Right atrium auricular region (tissue), 2 donors: ENCODE measurements at regions not wholly inside any gene's neighbourhood (a gene's known extent, or its start where the extent isn't known, plus 50 kb on each side); places are given as distances from the start of the nearest gene placed in this dataset.

Source experiments
- DNase-seq: peaks from one replicate; pipeline ENCODE4 v3.0.0-alpha.2; 2019; ENCODE audit warnings: low spot score
- H3K27ac ChIP-seq, 2 donors: fragments of 200-600 bp; sonication (generic); 1 replicate in 1 of 2; 2 replicates in 1 of 2; pipeline ENCODE4 v1.5.1; 2016 to 2019
- H3K27me3 ChIP-seq, 2 donors: fragments of 200-600 bp; sonication (generic); one replicate each; pipeline versions ENCODE4 v1.5.1 to v1.6.0; 2017 to 2019
- H3K36me3 ChIP-seq: fragments of 200-600 bp; sonication (generic); one replicate; pipeline ENCODE4 v1.5.1; 2016
- H3K4me1 ChIP-seq, 2 donors: fragments of 200-600 bp; sonication (generic); one replicate each; pipeline versions ENCODE4 v1.5.1 to v1.6.0; 2017 to 2019
- H3K4me3 ChIP-seq, 2 donors: fragments of 200-600 bp; sonication (generic); 1 replicate in 1 of 2; 2 replicates in 1 of 2; pipeline ENCODE4 v1.5.1; 2017 to 2019; ENCODE audit warnings: mild to moderate bottlenecking in 1 of 2, moderate library complexity in 1 of 2
- H3K9me3 ChIP-seq, 2 donors: fragments of 200-600 bp; sonication (generic); one replicate each; pipeline ENCODE4 v1.5.1; 2019
- TF ChIP-seq, protein P1 (sequence below), 2 donors: fragments of 200-600 bp; sonication (generic); IDR thresholded peaks; one replicate each; pipeline ENCODE4 v1.5.1; 2019; ENCODE audit warnings: antibody characterized with exemption in 2 of 2

GRCh38 chr2:83757329-83757728 lies 701.8 kb downstream of the SUCLG1 start:
- Histone ChIP-seq H3K4me1 (no peaks in the 10 kb centered on the region), H3K9me3 (peaks cover 3 to 38% of the 10 kb centered on the region in 2 donors), H3K27ac (no peak overlapping the region), H3K36me3 (no peaks in the 10 kb centered on the region), H3K4me3 (no peak overlapping the region), H3K27me3 (no peaks in the 10 kb centered on the region)
- DNase-seq: no peak
- TF ChIP-seq, protein P1, sequence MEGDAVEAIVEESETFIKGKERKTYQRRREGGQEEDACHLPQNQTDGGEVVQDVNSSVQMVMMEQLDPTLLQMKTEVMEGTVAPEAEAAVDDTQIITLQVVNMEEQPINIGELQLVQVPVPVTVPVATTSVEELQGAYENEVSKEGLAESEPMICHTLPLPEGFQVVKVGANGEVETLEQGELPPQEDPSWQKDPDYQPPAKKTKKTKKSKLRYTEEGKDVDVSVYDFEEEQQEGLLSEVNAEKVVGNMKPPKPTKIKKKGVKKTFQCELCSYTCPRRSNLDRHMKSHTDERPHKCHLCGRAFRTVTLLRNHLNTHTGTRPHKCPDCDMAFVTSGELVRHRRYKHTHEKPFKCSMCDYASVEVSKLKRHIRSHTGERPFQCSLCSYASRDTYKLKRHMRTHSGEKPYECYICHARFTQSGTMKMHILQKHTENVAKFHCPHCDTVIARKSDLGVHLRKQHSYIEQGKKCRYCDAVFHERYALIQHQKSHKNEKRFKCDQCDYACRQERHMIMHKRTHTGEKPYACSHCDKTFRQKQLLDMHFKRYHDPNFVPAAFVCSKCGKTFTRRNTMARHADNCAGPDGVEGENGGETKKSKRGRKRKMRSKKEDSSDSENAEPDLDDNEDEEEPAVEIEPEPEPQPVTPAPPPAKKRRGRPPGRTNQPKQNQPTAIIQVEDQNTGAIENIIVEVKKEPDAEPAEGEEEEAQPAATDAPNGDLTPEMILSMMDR (IDR thresholded peaks at IDR 0.05): no peak

DNA sequence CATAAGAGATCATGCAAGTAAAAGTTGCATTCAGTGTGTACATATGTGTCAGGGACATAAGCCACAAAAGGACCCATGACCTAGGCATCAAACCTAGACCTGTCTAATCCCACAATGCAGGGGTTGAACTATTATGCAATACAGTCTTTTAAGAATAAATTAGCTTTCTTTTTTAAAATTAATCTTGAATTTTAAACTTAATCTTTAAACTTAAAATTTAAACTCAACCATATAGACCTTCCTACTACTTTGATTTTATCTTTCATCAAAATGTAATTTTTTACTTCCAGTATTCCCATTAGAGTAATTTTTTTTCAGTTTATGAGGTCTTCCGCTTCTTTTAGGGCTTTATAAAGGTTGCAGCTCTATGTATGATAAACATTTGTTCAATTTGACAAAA lies 702.9 kb downstream of the SUCLG1 start:
- Histone ChIP-seq H3K9me3 (peaks cover 3 to 31% of the 10 kb centered on the region in 2 donors), H3K4me3 (no peak overlapping the region), H3K27me3 (no peaks in the 10 kb centered on the region), H3K36me3 (no peaks in the 10 kb centered on the region), H3K27ac (no peak overlapping the region), H3K4me1 (no peaks in the 10 kb centered on the region)
- no peak for DNase-seq
- TF ChIP-seq, protein P1 (IDR thresholded peaks at IDR 0.05): no peak

DNA sequence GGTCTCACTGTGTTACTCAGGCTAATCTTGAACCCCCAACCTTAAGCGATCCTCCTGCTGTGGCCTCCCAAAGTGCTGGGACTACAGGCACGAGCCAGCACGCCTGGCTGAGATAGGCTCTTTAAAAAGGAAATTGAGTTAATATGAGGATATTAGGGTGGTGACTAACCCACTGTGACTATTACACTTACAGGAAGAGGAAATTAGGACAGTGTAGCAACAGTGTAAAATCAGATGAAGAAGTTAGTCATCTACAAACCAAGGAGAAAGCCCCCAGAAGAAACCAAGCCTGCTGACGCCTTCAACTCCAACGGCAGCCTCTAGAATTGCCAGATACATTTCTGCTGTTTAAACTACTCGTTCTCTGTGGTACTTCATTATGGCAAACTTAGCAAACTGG lies 711.9 kb downstream of the SUCLG1 start:
- no peak overlapping the region for H3K27ac ChIP-seq
- no peak overlapping the region for H3K4me3 ChIP-seq

GRCh38 chr2:83744855-83745254 lies 714.2 kb downstream of the SUCLG1 start:
- H3K36me3 ChIP-seq: no peaks in the 10 kb centered on the region
- no peaks in the 10 kb centered on the region for H3K4me1 ChIP-seq
- H3K9me3 ChIP-seq: no peaks in the 10 kb centered on the region
- no peaks in the 10 kb centered on the region for H3K27me3 ChIP-seq
- H3K27ac ChIP-seq: no peak overlapping the region
- H3K4me3 ChIP-seq: no peak overlapping the region
- TF ChIP-seq, protein P1 (IDR thresholded peaks at IDR 0.05): no peak
- no peak for DNase-seq

More for the DNA sequence above, 711.9 kb downstream of the SUCLG1 start:
- Histone ChIP-seq H3K4me1 (no peaks in the 10 kb centered on the region), H3K27me3 (no peaks in the 10 kb centered on the region), H3K36me3 (no peaks in the 10 kb centered on the region), H3K9me3 (no peaks in the 10 kb centered on the region)
- DNase-seq: no peak
- TF ChIP-seq, protein P1 (IDR thresholded peaks at IDR 0.05): no peak

DNA sequence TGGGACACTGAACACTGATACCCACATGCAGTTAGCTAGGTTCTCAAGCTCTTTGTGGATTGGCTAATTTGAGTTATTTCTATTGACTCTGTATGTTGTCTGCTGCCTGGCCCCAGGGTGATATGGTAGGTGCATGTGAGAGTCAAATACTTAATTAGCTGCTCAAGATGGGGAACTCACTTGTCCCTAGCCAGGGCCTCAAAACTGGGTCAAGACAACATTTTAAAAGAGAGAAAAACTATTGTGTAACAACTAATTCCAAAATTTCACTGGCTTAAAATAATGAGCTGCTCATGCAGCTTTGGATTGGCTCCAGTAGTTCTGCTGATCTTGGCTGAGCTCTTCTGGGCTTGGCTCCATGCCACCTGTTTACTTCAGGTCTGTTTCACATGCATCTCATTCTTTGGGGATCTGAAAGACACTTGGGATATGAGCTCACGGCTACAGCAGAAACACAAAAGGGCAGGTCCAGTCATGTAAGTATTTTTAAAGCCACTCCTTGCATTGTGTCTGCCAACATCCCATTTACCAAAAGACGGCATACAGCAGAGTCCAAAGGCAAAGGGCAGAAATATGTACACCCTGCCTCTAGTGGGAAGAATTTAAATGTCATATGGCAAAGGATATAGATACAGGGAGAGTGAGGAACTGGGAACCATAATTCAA lies 716.8 kb downstream of the SUCLG1 start:
- Histone ChIP-seq H3K27me3 (no peaks in the 10 kb centered on the region), H3K4me1 (no peaks in the 10 kb centered on the region), H3K9me3 (no peaks in the 10 kb centered on the region), H3K36me3 (no peaks in the 10 kb centered on the region), H3K27ac (no peak overlapping the region), H3K4me3 (no peak overlapping the region)
- DNase-seq: peak; percentile 66
- TF ChIP-seq, protein P1 (IDR thresholded peaks at IDR 0.05): no peak

DNA sequence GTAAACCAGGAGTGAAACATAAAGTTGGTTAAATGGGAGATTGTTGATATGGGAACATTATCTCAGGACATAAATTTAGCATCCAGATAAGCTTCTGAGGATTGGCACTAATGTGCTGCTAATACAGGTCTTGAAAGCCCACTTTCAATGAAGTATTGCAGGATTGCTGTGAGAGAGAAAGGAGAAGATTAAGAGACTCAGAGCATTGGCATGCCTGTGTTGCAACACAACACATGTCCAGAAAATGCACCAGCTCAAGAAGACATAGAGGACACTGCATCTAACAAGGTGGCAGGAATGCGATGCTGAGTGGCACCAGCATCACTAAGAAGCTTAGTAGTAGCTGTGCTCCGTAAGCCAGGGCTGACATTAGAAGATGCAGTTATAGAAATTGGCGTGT lies 728.9 kb downstream of the SUCLG1 start:
- Histone ChIP-seq H3K9me3 (no peaks in the 10 kb centered on the region), H3K4me1 (no peaks in the 10 kb centered on the region), H3K27ac (no peak overlapping the region), H3K36me3 (no peaks in the 10 kb centered on the region), H3K4me3 (no peak overlapping the region), H3K27me3 (no peaks in the 10 kb centered on the region)
- TF ChIP-seq, protein P1 (IDR thresholded peaks at IDR 0.05): no peak
- no peak for DNase-seq
